CD4-positive, alpha-beta T cell treated with Interleukin-4 for 4 hours (primary cell): ENCODE measurements at regions not wholly inside any gene's neighbourhood (a gene's known extent, or its start where the extent isn't known, plus 50 kb on each side); places are given as distances from the start of the nearest gene placed in this dataset.
"Not testable (repeated sequence)": the region's sequence is repeated elsewhere in the genome, so short reads cannot be mapped to it uniquely, and the experiment has no call there.

Source experiments
- DNase-seq: peaks from one replicate; pipeline ENCODE4 v3.0.0-alpha.2; 2020

DNA sequence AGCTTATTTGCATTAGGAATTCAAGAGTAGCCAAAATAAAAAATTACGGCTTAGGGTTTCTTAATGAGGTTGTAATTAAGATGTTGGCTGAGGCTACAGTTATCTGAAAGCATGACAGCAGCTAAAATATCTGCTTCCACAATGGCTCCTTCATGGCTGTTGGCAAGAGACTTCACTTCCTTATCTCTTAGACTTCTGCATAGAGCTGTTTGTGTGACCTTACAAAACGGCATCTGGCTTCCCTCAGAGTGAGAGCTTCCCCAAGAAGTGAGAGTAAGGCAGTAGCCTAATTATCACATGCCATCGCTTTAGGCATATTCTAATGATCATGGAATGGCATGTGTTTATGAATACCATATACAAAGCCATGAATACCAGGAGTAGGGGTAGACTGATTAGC, 57.6 kb downstream of the CCDC59 start:
- no peak for DNase-seq

DNA sequence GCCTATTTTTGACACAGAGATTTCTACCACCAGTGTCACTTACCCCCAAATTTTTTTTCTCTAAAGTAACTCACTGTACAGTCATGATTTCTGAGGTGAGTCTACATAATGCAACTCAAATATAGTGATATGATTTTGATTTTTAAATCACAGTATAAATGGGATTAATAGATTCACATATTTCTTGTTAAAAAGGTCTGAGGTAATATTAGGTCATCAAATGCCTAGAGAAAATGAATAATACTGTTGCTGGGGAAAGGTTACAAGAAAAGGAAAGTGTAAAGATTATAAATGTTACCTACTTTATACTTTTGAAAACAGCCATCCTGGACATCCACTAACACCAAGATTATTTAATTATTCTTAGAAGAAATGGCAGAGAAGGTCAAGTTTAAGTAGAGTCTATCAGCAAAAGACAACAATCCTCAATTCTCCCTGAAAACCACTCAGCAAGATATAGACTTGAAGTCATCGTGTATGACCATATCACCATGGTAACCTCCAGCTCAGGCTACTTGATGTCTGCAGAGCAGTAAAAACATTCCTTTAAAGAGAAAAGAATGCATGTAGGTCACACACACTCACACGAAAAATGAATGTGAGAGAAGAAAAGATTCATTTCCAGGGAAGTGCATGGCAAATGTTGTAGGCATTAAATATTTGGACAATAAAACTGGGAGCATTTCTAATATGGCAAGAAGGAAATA, 58.7 kb downstream of the CCDC59 start:
- DNase-seq, result no peak

DNA sequence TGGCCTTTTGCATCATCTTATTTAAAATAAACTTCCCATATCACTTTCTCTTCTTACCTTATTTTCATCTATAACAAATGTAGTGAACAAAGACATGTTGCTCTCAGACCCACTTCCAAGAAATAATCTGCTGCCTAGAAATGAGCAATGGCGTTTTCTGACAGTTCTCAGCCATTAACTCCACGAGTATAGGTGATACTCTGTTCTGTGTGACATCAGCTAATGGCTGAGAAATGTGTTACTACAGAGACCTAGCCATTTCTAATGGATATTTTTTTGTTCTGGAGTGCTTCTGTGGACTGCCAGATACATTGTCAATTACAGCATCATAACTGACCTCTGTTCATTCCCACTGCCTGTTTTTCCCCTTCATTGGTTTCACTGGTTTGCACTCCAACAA, 67.8 kb downstream of the CCDC59 start:
- DNase-seq, result no peak

DNA sequence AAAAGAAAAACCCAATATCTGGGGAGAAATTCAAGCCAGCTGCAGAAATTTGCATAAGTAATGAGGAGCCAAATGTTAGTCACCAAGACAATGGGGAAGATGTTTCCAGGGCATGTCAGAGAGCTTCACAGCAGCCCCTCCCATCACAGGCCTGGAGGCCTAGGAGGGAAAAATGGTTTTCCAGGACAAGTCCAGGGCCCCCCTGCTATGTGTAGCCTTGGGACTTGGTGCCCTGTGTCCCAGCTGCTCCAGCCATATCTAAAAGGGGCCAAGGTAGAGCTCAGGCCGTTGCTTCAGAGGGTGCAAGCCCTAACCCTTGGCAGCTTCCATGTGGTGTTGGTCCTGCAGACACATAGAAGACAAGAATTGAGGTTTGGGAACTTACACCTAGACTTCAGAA, 76.9 kb downstream of the CCDC59 start:
- DNase-seq, result not testable (repeated sequence)

DNA sequence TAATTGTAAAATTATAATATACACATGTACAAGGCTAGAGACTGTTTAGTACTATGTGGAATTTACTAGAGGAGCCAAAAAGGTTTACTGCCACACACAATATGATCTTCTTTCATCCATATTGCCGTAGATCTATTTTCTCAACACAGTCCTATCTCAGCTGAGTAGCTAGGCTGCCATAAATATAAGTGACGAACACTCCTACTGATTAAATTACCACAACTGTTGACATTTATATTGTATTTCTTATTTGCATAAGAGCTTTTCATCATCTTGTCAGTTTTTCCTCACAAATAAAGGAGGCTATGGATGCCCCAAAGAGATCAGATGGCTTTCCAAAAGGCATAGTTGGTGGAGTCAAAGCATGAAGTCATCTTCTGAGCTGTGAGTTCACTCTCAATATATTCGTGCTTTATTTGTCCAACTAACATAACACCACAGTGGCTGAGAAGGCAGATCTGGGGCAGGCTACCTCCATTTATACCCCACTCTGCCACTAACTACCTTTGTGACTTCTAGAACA, 78.6 kb downstream of the CCDC59 start:
- DNase-seq, result no peak

DNA sequence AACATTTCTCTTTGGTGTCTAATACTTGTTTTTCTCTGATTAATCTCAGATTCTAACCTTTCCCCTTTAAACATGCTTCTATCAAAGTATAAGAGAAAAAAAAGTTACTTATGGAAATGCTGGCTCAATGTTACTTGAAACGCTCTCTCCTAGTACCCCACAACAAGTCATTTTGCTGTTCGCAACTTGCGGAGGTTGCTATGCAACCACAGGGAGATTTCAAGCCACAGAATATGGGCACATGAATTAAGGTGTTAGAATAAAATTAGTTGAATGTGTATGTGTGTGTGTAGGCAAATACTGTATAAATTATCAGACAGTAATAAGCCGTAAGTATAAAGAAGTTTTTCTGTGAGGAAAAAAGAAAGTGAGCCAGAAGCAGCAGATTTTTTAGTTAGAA, 80.6 kb downstream of the CCDC59 start:
- no peak for DNase-seq

DNA sequence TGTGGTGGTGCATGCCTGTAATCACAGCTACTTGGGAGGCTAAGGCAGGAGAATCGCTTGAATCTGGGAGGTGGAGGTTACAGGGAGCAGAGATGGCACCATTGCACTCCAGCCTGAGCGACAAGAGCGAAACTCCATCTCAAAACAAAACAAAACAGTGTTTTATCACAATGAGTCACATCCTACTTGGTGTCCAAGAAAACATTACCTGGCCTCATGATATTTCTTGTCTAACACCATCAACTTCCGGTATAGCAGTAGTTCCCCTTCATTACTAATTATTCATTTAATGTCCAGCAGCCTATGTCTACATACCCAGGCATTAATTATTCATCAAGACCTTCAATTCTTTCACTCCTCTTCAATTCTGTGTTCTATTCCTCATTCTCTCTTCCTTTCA, 115.5 kb downstream of the CCDC59 start:
- no peak for DNase-seq

DNA sequence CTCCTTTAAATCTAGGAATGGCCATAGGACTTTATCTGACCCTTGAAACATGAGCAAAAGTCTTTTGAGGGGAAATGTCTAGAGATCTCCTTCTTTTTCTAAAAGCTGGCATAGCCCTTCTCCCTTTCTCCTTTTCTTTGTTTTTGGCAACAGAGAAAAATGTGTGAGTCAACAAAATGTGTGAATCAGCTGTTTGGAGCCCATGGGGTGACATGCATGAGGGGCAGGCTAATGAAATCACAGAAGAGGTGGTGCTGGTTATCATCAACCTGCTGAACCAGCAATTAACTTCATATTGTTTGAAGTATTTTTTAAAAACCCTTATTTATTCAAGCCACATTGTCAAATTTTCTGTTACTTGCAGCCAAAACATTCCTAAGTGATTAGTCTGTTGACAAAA, 132.3 kb downstream of the CCDC59 start:
- DNase-seq, result no peak

DNA sequence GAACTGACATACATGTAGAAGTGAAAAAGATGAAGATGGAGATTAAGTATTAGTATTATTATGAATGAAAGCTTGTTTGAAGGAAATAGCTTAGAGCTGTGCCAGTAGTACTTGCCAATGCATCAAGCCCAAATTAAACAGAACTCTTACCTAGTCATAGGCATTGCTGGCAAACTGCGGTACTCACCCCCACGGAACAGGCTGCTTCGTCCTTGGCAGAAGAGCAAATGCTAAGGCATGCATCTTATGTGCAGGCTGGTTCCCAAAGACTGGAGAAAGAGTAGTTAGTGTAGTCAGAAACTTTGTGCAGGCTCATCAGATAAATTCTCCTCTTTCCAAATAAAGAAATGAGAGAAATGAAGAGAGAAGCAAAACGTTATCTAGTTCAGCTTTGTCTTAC, 134.8 kb downstream of the CCDC59 start:
- no peak for DNase-seq

DNA sequence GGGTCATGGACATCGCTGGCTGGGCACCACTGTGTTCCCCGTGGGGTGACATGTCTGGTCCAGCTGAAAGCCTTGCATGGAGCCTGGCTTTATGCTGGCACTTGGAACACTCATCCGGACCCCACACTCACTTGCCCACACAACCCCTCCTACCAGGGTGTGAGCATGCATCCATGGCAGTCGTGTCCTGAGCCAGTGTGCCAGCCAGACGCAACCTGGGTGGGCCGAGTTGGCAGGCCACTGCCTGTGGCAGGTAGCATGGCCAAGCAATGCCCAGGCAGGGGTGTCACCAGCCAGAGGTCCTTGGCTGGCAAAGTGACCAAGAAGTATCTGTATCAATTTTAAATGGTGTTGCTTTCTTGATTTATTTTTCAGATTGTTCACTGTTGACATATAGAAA, 141.7 kb downstream of the CCDC59 start:
- DNase-seq, result no peak

DNA sequence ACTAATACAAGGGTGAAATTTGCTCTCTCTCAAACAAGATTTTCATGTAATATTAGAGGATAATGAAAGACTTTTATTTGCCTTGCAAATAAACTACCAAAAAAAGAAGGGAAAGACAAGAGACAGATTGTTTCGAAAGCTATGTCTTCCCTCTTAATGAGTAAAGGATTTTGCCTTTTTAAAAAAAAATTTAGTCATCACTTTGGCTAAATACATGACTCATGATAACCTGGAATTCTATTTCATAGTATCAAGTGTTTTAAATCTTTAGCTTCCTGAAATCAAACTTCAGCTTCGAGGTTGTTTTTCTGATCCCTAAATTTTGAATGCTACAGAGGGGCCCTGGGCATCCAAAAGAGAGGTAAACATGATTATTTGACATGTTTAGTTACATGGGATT, 144.4 kb downstream of the CCDC59 start:
- no peak for DNase-seq

DNA sequence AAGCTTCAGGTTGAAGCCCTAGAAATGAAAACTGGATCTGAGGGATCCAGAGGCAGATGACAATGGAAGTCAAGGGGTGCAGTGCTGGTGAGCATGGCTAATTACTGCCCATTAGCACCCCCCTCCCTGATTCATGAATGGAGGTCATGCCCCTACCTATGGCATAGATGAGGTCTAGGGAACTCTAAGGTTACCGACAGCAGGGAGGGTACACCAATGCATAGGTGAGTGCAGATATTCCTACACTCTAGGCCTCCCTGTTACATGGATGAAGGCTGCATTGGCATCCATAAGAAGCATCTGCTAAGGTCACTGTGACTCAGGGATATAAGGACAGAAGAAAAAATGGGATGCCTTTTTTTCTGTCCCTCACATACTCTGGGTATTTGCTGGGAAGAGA, 147.3 kb downstream of the CCDC59 start:
- no peak for DNase-seq

DNA sequence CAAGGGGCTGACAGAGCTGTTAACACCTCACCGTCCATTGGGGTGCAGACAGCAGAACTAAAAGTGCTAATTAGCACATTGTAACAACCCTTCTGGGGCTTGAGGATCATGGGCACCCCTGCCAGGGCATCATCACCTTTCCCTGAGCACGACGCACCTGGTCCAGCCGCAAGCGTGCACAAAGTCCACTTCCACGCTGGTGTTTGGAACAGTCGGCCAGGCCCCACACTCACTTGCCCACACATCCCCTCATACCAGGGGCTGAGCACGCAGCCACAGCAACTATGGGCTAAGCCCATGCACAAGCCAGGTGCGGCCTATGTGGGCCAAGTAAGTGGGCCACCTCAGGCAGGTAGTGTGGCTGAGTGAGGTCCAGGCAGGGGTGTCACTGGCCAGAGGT, 148.7 kb downstream of the CCDC59 start:
- no peak for DNase-seq

DNA sequence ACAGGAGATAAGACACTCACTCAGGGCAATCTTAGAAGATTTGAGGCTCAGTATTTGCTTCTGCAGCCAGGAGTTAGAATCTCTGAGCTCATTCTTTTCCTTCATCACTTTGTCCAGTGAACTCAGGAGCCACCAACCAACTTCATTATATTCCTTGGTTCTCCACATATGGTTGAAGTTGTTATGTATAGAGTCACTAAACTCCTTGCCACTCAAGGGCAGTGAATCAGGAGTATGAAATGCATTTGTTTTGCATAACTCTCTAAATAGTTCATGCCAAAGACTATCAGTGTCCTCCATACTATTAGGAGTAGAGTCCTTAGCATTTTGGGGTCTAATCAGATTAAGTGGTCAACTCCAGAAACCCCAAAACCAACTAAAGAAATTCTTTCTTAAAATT, 150.6 kb downstream of the CCDC59 start:
- DNase-seq, result no peak

DNA sequence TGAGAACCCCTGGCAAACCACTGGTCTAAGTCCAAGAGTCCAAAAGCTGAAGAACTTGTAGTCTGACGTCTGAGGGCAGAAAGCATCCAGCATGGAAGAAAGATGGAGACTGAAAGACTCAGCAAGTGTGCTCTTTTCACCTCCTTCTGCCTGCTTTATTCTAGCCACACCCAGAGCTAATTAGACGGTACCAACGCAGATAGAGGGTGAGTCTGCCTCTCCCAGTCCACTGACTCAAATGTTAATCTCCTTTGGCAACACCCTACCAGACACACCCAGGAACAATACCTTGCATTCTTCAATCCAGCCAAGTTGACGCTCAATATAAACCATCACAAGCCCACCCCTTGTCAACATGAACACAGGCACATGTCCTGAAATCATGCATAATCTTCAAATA, 155.1 kb downstream of the CCDC59 start:
- no peak for DNase-seq

DNA sequence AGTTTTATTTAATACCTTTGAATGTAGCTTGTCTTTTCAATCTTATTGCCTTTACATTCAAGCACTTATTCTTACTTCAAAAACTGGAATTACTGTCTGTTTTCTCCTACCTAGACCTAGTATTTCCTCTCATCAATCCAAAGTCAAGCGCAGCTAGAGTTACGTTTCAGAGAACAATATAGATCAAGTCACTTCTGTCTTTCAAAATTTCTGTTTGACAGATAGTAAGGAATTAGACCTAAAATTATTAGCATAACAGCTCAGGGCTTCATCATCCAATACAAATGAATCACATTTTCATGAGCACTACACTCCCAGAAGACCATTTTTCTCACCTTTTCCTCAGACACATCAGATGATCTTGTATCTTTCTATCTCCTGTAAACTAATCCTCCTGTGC, 170.6 kb downstream of the CCDC59 start:
- no peak for DNase-seq

DNA sequence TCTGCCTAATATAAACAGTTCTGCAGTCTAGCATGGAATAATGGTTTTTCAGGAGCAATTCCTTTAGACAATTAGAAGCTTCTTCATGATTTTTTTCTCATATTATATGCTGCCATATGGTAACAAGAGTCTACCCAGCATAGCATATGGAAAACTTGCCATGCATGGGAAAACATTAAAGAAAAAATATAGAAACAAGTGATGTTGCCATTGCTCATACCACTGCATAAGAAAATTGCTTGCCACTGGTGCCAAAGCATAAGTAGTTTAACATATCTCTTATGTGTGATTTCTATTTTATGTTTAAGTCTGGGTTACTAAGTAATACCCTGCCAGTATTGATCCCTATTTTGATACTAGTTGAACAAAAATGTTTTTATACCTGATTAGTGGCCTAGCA, 171.2 kb downstream of the CCDC59 start:
- no peak for DNase-seq

DNA sequence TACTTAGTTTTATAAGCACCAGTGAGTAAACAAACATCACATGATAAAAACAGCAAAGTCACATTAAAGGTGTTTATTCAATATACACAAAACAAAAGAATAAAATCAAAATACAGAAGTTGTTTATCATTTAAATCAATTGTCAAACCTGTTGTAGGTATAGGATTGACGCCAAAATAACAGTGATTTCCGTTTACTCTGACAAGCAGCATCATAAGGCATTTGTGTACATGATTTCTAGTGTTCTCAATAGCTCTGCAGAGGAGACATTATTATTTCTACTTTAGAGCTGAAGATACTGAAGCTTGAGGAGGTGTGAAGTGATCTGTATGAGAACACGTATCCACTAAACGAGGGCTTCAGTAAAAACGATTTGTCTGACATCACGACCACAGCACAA, 171.9 kb downstream of the CCDC59 start:
- DNase-seq, result no peak

DNA sequence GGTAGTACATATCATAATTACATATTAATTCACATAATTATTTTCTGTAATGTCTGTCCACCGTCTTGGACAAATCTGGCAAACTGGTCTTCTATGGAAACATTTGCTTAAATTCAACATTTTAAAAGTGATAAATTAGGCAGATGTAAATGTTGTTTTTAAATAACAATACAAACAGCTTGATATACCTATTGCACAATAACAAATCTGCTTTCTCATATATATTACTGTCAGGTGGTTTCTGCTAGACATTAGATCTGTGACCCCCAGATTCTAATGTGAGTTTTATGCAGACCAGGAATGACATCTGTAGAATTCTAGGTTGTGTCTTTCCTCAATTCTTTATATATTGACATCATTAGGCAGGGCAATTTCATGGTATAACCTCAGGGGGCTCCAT, 173.3 kb downstream of the CCDC59 start:
- DNase-seq, result no peak

DNA sequence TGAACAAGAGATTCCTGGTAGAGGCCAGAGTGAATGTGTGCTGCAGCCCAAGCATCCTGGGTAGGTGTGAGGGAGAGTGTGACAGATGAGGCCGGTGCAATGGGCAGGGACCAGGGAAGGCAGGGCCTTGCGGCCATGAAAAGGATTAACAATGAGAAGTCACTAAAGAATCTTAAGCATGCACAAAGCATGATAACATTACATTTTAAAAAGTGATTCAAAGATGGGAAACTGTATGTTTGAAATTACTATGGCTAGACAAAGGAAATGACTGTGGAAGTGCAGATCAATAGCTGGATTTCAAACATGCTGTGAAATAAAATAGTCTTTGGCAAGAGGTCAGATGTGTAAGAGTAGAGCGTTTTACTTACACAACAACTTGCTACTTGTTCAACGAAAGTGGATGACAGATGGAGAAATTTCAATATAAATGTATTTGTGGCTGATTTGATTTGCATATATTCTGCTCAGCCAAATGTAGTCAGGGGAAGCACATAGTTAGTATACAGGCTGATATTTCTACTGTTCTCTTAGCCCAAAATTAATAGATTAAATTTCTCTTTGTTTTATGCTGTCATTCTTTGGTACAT, 175.5 kb downstream of the CCDC59 start:
- DNase-seq, result no peak

DNA sequence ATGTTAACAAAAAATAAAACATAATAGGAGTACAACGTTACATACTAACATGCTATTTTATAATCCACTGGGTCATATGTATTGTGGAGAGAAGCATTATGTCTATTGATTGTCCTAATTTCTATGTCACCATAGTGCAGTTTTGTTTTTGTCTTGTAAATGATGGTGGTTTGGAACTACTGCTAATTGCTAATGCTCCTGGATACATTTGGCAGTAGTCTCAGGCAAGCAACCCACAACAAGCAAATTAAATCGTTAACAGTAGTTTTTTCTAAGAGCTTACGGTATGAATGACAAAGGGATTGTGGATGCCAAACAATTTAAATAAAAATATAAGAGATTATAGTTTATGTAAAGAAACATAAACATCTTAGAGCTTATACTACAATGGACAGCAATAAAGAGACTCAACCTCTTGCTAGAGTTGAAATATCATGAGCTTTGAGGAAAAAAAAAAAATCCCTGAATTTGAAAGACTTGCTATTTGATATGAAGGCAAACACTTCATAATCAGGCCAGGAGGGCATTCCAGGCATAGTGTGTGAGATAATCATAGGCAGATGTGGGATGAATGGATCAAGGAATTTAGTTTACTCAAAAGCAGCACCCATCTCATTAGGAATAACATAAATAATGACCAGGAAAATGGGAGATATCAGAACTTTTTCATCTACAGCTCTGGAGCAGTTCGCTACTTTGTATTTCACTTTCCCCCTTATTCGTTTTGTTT, 181.3 kb downstream of the CCDC59 start:
- DNase-seq, result no peak

DNA sequence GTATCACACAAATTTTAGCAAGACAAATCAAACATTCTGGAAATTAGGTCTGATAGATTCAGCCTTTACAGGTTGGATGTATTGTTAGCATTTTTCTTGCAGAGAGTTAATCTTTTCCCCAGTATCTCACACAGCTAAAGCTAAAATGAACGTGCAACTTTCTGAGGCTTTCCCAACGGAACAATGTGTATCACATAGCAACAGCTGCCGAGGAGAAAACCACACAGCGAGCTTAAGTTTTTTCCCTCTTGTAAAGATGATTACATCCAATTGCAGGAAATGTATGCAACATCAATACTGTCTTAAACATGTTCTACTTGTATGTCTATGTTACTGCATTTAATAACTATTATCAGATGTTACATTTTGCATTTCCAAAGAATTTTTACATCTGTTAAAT, 182.2 kb downstream of the CCDC59 start:
- no peak for DNase-seq

DNA sequence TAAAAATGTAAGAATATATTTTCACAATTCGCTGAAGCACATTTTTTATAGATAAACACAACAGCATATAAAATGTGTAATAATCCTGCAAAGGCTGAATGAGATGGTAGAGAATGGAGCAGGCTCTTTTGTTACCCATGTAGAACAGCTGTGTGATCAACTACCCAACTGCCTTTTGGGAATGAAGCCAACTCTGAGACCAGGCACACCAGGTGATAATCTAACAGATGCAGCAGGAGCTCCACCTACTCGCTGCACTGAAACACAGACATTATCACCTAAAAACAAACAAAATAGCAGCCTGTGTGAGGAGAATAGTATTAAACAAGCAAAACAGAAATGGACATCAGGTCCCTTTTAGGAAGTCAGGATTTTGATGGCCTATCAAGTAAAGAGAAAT, 183.3 kb downstream of the CCDC59 start:
- DNase-seq, result no peak

DNA sequence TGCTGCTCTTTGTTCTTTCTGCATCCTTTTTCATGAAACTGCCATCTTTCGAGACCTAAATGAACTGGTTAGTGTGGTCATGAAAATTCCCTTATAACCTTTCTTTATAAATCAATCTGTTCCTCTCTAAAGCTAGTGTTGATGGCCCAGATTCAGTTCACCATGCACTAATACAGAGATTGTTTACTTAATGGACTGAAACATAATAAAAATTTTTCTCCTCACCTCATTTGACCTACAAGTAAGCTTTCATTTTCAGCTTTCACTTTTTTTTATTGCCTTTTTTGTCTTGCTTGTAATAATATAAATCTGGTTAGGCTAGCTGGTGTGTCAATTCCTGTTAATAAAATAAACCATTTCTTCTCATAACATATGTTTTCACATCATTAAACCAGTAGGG, 183.8 kb downstream of the CCDC59 start:
- DNase-seq, result no peak
